Right kidney (tissue), 1 donor: ENCODE measurements at regions not wholly inside any gene's neighbourhood (a gene's known extent, or its start where the extent isn't known, plus 50 kb on each side); places are given as distances from the start of the nearest gene placed in this dataset.
"Not testable (repeated sequence)": the region's sequence is repeated elsewhere in the genome, so short reads cannot be mapped to it uniquely, and the experiment has no call there.

Experiments
- DNase-seq: peaks from one replicate; pipeline ENCODE4 v3.0.0-alpha.2; 2016

DNA sequence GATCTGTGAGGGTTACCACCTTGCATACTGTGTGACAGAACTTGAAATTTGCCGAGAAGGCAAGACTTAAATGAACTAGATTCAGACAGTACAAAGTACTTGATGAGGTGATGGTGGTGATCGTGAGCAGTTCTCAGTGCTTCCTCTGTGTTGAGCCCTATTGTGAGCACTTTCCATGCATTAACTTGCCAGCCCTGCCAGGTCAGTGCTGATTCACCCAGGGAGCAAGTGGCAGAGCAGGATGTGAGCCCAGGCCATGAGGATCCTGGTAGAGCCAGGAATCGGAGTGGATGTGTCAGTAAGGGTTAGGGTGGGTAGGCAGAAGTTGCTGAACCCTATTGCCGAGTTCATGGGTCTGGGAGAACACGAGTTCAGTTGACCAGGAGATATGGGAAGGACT lies 4545.7 kb upstream of the TPTE start:
- DNase-seq, result not testable (repeated sequence)

GRCh38 chr21:5997586-5997985 lies 4523.8 kb upstream of the TPTE start:
- not testable (repeated sequence) for DNase-seq

DNA sequence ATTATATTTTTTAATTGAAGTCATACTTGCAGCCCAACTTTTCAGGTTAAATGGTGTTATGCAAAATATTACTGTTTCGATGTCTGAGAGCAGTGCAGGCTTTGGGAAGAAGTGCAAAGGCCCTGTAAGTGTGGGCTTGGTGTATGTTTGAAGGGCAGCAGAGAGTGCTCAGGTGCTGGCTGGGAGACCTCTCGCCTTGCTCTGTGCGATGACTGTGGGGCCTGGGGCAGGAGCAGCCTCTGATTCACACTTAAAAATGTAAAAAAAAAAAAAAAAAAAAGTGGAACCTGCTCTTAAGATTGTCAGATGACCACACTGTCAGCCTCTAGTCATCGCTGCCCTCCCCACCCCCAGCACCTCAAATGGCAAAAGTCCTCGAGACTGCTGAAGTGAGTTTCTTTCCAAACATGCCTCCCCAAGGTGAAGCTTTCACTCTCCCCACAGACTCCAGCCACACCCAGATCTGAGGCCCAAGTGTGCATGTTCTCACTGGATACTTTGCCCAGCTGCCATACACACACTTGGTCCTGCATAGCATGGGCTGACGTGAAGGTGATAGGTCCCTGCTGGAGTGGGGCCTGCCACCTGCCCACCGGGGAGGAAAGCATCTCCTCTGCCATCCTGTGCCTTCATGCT lies 4505.8 kb upstream of the TPTE start:
- DNase-seq, result not testable (repeated sequence)

DNA sequence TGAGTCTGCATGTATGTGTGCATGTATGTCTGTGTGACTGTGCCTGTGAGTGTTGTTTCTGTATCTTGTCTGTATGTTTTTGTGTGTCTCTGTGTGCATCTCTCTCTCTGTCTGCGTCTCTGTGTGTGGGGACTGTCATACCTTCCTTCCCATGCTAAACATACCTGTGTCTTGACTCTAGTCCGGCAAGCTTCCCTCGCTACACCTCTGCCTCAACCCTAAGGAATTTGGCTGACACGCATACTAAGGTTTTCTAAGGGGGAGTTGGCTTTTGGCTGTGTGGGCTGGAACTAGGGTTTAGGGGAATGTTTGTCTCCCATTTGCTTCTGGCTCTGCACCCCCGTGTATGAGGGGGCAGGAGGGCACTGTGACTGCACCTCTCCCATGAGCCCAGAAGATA lies 4500.9 kb upstream of the TPTE start:
- not testable (repeated sequence) for DNase-seq

DNA sequence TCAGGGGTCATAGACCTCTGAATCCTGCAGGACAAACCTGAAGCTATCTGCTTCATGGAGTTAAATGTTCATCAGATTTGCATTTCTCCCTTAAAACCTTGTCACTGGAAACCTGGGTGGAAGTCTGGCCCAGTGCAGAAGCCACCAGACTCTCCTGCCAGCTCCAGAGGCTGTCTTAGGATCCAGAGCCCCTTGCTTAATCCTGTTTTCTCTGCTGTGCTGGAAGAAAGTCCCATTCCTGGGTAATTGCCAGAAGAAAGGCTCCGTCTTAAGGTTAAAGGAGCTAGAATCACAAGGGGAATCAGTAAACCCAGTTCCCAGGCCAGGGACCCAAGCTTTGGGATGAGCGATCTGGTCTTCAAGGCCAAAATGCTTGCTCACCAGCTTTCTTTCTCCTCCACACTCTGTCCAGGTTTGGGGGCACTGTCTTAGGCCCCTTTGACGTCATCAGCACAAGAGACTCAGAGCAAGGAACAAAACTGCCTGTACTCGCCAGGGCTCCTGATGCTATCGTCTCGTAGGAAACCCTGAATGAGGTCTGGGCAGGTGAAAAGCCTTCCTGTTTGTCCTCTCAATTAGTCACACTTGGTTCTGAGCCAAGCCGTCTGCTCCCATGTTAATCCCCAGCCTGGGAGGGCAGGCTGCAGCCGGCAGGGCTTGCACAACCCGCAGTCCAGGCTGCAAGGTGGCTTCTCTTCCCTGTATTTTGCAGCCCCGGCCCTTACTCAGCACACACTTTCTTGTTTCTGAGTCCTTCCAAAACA lies 4500.2 kb upstream of the TPTE start:
- not testable (repeated sequence) for DNase-seq

GRCh38 chr21:6021717-6022270 lies 4499.6 kb upstream of the TPTE start:
- DNase-seq, result not testable (repeated sequence)

GRCh38 chr21:6023331-6023730 lies 4498.1 kb upstream of the TPTE start:
- DNase-seq, result not testable (repeated sequence)

DNA sequence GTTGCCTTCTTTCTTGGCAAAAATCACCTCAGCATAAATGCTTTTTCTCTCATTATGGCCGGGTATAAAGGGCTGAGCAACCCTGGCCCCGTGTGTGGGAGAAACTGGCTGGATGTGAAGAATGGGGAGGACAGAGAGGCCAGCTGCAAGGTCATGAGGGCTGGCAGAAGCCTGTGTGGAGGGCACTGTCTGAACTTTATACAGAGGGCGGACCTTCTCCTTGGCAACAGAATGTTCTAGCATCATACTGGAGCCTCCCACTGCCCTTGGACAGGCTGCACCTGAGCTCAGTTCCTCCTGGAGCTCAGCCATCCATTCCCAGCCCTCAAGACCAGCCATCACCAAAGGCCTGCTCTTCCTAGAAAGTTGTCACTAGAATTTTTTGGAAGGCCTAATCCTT lies 4496.2 kb upstream of the TPTE start:
- DNase-seq, result not testable (repeated sequence)

- DNase-seq, result not testable (repeated sequence)
Measured at GRCh38 chr21:6027497-6027896, 4493.9 kb upstream of the TPTE start.

GRCh38 chr21:6034124-6034678 lies 4487.2 kb upstream of the TPTE start:
- not testable (repeated sequence) for DNase-seq

- not testable (repeated sequence) for DNase-seq
Measured at GRCh38 chr21:6034820-6035473, 4486.4 kb upstream of the TPTE start.

- DNase-seq, result not testable (repeated sequence)
Measured at GRCh38 chr21:6035474-6036155, 4485.8 kb upstream of the TPTE start.

DNA sequence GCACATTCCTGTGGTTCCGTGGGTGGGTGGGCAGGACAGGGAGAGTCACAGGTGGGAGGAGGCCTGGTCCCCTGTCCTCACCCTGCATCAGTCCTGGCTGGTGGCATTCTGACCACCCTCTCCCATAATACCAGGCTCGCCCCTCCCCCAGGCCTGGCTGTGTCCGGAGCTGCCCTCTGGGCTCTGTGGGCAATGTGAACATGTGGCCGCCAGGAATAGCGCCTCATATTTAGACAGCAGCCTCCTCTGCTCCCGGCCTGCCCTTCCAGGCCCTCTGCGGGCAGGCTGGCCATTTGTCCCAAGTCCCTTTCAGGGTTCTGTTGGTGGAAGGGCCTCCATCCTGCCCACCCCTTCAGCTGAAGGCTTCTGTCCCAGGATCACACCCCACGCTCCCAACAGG lies 4482.2 kb upstream of the TPTE start:
- not testable (repeated sequence) for DNase-seq

DNA sequence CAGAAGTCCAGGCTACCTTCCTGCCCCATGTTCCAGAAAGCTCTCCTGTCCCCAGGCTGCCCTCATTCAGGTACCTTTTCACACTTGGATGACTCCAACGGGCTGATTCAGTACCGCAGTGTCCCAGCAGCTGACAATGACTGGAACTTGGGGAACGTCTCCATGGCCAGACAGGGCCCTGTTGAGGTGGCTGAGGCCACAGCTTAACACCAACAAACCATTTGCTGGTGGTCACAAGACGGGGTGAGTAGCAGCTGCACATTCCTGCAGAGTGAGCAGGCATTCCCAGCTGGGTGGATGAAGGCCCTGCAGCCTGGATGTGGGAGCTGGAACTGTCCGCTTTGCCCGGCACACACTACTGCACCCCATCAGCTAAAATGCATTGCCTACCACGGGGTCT lies 4481.3 kb upstream of the TPTE start:
- DNase-seq, result not testable (repeated sequence)

DNA sequence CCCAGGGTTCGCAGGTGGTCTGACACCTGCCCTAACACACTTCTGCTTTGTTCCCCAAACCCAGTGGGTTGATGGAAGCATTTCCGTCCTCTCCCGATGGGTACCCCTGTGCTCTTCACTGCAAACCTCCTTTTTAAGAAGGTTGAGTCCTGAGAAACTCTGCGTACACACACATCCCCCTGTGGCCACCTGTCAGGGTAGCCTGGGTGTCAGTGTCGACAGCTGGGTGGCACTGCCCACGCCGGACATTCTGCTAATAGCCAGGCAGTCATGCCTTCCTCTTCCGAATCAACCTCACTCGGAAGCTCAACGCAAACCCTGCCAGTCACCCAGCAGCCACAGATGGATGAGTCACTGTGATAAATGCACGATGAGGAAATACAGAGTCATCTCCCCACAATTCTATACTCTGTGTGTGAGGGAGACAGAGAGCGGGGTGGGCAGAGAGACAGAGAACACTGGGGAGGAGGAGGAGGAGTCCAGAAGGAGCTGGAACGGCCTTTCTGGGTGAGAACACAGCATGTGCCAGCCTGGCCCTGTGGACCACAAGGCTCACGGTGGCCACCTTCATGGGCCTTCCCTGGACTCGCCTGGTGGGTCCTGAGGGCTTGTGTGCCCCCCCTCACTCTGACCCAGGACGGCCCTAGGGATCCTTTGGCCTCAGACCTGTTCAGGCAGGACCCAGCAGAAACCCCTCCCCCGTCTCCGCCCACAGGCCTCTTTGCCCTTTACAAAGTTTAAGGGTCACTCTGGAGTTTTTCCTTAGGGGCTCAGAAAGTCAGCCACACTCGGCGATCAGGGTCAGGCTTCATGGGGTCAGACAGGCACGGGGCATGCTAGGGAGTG lies 4477.7 kb upstream of the TPTE start:
- not testable (repeated sequence) for DNase-seq

DNA sequence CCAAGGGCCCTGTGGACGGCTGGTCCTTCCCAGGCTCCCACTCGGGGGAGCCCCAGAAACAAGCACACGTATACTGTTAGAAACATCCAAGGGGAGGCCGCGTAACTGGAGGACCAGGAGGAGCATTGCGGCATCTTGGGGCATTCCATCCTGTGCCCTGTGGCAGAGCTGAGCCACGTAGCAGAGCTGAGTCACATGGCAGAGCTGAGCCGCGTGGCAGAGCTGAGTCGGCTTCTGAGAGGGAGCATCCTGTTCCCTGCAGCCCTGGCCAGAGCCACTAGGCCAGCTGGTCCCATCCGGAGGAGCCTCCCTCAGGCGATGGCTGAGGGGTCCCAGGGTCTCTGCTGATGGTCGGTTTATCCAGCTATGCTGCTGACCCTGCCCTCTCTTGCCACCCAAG lies 4476.7 kb upstream of the TPTE start:
- DNase-seq, result not testable (repeated sequence)

GRCh38 chr21:6049930-6050329 lies 4471.5 kb upstream of the TPTE start:
- not testable (repeated sequence) for DNase-seq

DNA sequence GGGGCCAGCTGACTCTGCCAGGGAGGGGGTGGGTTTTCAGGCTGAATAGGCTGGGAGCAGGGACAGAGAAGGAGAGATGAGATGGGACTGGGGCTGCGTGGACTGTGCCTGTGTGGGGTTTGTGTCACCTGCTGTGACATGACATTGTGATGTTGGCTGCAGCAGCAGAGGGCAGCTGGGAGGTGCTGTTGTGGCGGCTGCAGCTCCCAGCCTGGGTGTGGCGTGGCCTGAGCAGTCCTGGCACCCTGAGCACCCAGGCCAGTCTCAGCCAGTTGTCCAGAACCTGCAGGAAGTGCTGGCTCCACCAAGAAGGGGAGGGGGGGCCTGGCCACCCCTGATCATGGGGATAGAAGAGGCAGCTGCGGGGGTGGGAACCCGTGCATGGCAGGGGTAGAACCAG lies 4469.3 kb upstream of the TPTE start:
- DNase-seq, result not testable (repeated sequence)

- DNase-seq, result not testable (repeated sequence)
Measured at GRCh38 chr21:6053145-6053544, 4468.2 kb upstream of the TPTE start.

DNA sequence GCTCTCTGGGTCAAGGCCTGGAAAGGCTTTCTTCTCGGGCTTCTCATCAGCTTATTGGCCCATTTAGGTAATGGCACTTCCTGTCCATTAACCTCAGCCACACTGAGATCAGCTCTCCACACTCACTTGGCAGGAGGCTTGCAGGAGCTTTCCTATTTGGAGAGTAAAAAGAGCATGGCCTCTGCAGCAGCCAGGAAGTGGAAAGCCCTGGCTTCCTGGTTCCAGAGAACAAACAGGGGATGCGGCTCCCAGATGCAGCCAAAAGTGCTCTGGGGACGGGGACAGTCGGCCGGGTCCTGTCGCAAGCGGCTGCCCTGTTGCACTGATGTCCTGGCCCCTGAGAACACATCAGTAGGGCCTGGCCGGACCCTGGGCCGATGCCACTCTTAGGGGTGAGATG lies 4462.4 kb upstream of the TPTE start:
- DNase-seq, result not testable (repeated sequence)
